Heart left ventricle (tissue), 16 donors: ENCODE measurements at regions not wholly inside any gene's neighbourhood (a gene's known extent, or its start where the extent isn't known, plus 50 kb on each side); places are given as distances from the start of the nearest gene placed in this dataset.

Experiments used
- ATAC-seq, 4 donors: fragments of 200-7000 bp; cut with Tn5 transposase; one replicate each; pipeline ENCODE4 v1.9.1; 2020 to 2022; ENCODE audit warnings: moderate library complexity in 4 of 4, mild to moderate bottlenecking in 3 of 4, moderate number of reproducible peaks in 1 of 4
- DNase-seq, 5 donors: peaks; one replicate each; pipeline ENCODE4 v3.0.0-alpha.2; 2020
- H3K27ac ChIP-seq, 12 donors: fragments of 200-600 bp; sonication (generic) in 4 of 12; one replicate each; pipeline versions ENCODE4 v1.5.0 to v1.8.0; 2016 to 2022; ENCODE audit warnings: mild to moderate bottlenecking in 2 of 12
- H3K27me3 ChIP-seq, 9 donors: fragments of 200-600 bp; sonication (generic) in 2 of 9; one replicate each; pipeline versions ENCODE4 v1.5.1 to v1.8.0; 2016 to 2022; ENCODE audit warnings: mild to moderate bottlenecking in 3 of 9
- H3K36me3 ChIP-seq, 9 donors: fragments of 200-600 bp; sonication (generic) in 2 of 9; one replicate each; pipeline versions ENCODE4 v1.5.0 to v1.8.0; 2018 to 2022; ENCODE audit warnings: mild to moderate bottlenecking in 2 of 9
- H3K4me1 ChIP-seq, 12 donors: fragments of 200-600 bp; sonication (generic) in 4 of 12; one replicate each; pipeline versions ENCODE4 v1.5.0 to v1.8.0; 2016 to 2022; ENCODE audit warnings: mild to moderate bottlenecking in 3 of 12
- H3K4me3 ChIP-seq, 12 donors: fragments of 200-600 bp; sonication (generic) in 4 of 12; one replicate each; pipeline versions ENCODE4 v1.5.0 to v1.8.0; 2017 to 2022; ENCODE audit warnings: mild to moderate bottlenecking in 9 of 12, moderate library complexity in 4 of 12
- H3K9me3 ChIP-seq, 12 donors: fragments of 200-600 bp; sonication (generic) in 4 of 12; one replicate each; pipeline versions ENCODE4 v1.5.0 to v1.8.0; 2016 to 2022; ENCODE audit warnings: mild to moderate bottlenecking in 1 of 12
- POLR2A ChIP-seq, 2 donors: fragments of 450-650 bp; IDR thresholded peaks; one replicate each; pipeline ENCODE4 v1.6.1; 2017; ENCODE audit warnings: antibody characterized with exemption in 2 of 2, mild to moderate bottlenecking in 2 of 2, moderate library complexity in 2 of 2
- WGBS, 4 donors: extraction: QIAGEN DNeasy Blood & Tissue Kit in 2 of 4; methylation state at CpG; one replicate each; pipeline versions ENCODE4 v1.1.5 to v1.1.7; 2013 to 2018; 5-methylcytosine and 5-hydroxymethylcytosine counted together
- intact Hi-C, 10 donors: fragments of 100-400 bp; cut with DNase I; formaldehyde crosslinking; loops; one replicate each; pipeline versions ENCODE4 v1.11.1 to v1.14.2; 2022
- TF ChIP-seq, protein P1 (sequence below), 12 donors: fragments of 200-600 bp; sonication (generic) in 4 of 12; IDR thresholded peaks; one replicate each; pipeline versions ENCODE4 v1.5.0 to v1.8.0; 2018 to 2022; ENCODE audit warnings: antibody characterized with exemption in 12 of 12, mild to moderate bottlenecking in 5 of 12
- donor health status: ischemic (EF 13 %, LVEDD 7.1; RV severe dilation, severe dysfunction).
- donor health status: healthy with polysubstance abuse.
- donor health status: DM: no; HTN: yes; CAD: no.
- donor health status: DM: no; HTN: no; CAD: no.
- donor health status: ischemic (EF 25% LVEDD 6.9; RV normal size, moderate dysfunction).
- donor health status: ischemic (EF 25% LVEDD 5.7; RV mildly dilated, moderate dysfunction).
- donor health status: healthy.
- donor health status: DM: yes; HTN: yes; CAD: no.
- donor health status: ischemic (EF 35%, LVEDD 5.7; RV mildly dilated, moderate dysfunction).
- donor health status: nonischemic (EF 11% LVEDD 7.7; RV severe dilation, severe dysfunction).
- donor health status: DM: yes; HTN: yes; CAD: no.
- donor health status: PGD.
- donor health status: ischemic (EF 29% LVEDD 5.4; RV normal size, mild dysfunction).
- donor health status: nonischemic (EF 23%, LVEDD 6.1; RV moderate dilation, normal function).

GRCh38 chr4:111126340-111126739 lies 503.5 kb upstream of the PITX2 start:
- ATAC-seq (no peak), DNase-seq (no peak)

DNA sequence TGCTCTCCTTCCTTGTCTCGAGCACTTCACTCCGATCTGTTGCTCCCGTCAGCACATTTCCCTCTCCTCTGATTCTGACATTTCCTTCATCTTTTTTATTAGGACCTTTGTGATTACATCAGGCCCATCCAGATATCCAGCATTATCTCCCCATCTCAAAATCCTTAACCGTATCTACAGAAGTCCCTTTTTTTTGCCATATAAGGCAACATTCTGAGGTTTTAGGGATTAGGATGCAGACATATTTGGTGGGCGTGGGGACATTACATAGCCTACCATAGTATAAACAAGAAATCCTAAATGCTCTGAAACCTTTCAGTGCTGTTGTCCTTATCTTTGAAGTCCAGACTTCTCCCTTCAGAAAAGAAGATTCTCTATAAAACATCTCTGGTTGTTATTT lies 505.0 kb upstream of the PITX2 start:
- no peaks in the 10 kb centered on the region for H3K36me3 ChIP-seq
- no peak for ATAC-seq
- H3K27me3 ChIP-seq, result no peaks in the 10 kb centered on the region
- intact Hi-C loops, result no loop called here
- peaks cover 0 to 7% (median 0%) of the 10 kb centered on the region in 12 donors for H3K9me3 ChIP-seq
- H3K4me1 ChIP-seq, result peaks cover 0 to 4% (median 0%) of the 10 kb centered on the region in 12 donors
- DNase-seq, result no peak
- TF ChIP-seq, protein P1, sequence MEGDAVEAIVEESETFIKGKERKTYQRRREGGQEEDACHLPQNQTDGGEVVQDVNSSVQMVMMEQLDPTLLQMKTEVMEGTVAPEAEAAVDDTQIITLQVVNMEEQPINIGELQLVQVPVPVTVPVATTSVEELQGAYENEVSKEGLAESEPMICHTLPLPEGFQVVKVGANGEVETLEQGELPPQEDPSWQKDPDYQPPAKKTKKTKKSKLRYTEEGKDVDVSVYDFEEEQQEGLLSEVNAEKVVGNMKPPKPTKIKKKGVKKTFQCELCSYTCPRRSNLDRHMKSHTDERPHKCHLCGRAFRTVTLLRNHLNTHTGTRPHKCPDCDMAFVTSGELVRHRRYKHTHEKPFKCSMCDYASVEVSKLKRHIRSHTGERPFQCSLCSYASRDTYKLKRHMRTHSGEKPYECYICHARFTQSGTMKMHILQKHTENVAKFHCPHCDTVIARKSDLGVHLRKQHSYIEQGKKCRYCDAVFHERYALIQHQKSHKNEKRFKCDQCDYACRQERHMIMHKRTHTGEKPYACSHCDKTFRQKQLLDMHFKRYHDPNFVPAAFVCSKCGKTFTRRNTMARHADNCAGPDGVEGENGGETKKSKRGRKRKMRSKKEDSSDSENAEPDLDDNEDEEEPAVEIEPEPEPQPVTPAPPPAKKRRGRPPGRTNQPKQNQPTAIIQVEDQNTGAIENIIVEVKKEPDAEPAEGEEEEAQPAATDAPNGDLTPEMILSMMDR (IDR thresholded peaks at IDR 0.05), result no peak
- TF ChIP-seq POLR2A (IDR thresholded peaks at IDR 0.05), result no peak
- H3K4me3 ChIP-seq, result no peak overlapping the region
- H3K27ac ChIP-seq, result no peak overlapping the region
- 69 to 76% (median 72%) methylated on average over 5 of the region's 5 CpGs for WGBS, 4 donors

More at GRCh38 chr4:111126340-111126739, 503.5 kb upstream of the PITX2 start:
- Histone ChIP-seq H3K4me3 (no peak overlapping the region), H3K27me3 (no peaks in the 10 kb centered on the region), H3K27ac (no peak overlapping the region), H3K36me3 (no peaks in the 10 kb centered on the region), H3K9me3 (peaks cover 0 to 12% (median 0%) of the 10 kb centered on the region in 12 donors), H3K4me1 (peaks cover 0 to 4% (median 0%) of the 10 kb centered on the region in 12 donors)
- 84 to 95% (median 86%) methylated on average over 2 of the region's 2 CpGs for WGBS, 4 donors
- intact Hi-C loops, result no loop called here
- TF ChIP-seq POLR2A (IDR thresholded peaks at IDR 0.05), result no peak
- TF ChIP-seq, protein P1 (IDR thresholded peaks at IDR 0.05), result no peak

DNA sequence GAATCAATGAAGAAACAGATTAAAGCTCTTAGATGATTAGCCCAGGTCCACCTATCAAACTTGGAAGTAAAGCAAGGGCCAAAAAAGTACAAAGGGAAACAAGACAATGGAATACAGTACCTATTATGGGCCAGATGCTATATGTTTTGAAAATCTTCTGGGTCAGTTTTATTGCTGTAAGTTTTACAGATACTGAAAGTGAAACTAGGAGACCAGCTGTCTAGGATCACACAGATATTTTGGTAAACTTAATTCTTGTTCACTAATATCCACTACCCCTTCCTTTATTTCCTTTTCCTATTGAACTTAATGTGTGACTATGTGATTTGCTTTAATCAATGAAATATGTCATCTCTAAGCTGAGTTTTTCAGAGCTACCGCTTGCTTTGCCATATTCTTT lies 505.4 kb upstream of the PITX2 start:
- Histone ChIP-seq H3K4me3 (no peak overlapping the region), H3K9me3 (peaks cover 0 to 7% (median 0%) of the 10 kb centered on the region in 12 donors), H3K36me3 (no peaks in the 10 kb centered on the region), H3K4me1 (peaks cover 0 to 4% (median 0%) of the 10 kb centered on the region in 12 donors), H3K27ac (no peak overlapping the region), H3K27me3 (no peaks in the 10 kb centered on the region)
- 70 to 86% (median 81%) methylated on average over 1 of the region's 1 CpG for WGBS, 4 donors
- DNase-seq (no peak), ATAC-seq (no peak)
- intact Hi-C loops, result no loop called here
- no peak for TF ChIP-seq POLR2A (IDR thresholded peaks at IDR 0.05)
- TF ChIP-seq, protein P1 (IDR thresholded peaks at IDR 0.05), result no peak

- no peak for DNase-seq
- WGBS, 4 donors, result 62 to 79% (median 74%) methylated on average over 1 of the region's 1 CpG
Observed at GRCh38 chr4:111136438-111136837, 513.6 kb upstream of the PITX2 start.

More at GRCh38 chr4:111136438-111136837, 513.6 kb upstream of the PITX2 start:
- H3K36me3 ChIP-seq, result no peaks in the 10 kb centered on the region
- H3K27me3 ChIP-seq, result no peaks in the 10 kb centered on the region
- TF ChIP-seq, protein P1 (IDR thresholded peaks at IDR 0.05), result no peak
- TF ChIP-seq POLR2A (IDR thresholded peaks at IDR 0.05), result no peak
- intact Hi-C loops, result no loop called here
- no peak overlapping the region for H3K4me3 ChIP-seq
- H3K9me3 ChIP-seq, result peaks cover 0 to 15% (median 0%) of the 10 kb centered on the region in 12 donors
- H3K4me1 ChIP-seq, result no peaks in the 10 kb centered on the region
- no peak for ATAC-seq
- no peak overlapping the region for H3K27ac ChIP-seq
